ENCODE measurements at regions not wholly inside any gene's neighbourhood (a gene's known extent, or its start where the extent isn't known, plus 50 kb on each side); places are given as distances from the start of the nearest gene placed in this dataset.

DNA sequence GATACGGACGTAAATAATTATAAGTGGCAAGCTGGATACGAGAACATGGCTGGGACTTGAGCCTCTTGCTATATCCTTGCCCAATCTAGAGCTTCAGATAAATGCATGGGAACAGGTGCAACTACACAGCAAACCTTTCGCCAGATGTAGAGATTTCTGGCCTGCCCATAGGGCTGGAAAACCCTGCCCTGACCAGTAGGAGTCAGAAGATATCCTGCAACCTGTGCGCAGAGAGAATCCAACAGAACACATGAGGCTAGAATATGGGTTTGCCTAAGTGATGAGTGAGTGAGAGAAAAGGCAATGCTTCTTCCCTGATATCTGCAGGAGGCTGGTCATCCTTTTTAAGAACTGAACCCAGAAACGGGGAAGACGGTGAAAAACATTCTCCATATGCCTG, 805.3 kb upstream of the TENM3 start:
- no peak for DNase-seq (ENCODE audit: low read depth)
- no peak overlapping the region for H3K4me3 ChIP-seq (replicated peaks; ENCODE audit: low read depth, low read length)
- TF ChIP-seq, protein P1, sequence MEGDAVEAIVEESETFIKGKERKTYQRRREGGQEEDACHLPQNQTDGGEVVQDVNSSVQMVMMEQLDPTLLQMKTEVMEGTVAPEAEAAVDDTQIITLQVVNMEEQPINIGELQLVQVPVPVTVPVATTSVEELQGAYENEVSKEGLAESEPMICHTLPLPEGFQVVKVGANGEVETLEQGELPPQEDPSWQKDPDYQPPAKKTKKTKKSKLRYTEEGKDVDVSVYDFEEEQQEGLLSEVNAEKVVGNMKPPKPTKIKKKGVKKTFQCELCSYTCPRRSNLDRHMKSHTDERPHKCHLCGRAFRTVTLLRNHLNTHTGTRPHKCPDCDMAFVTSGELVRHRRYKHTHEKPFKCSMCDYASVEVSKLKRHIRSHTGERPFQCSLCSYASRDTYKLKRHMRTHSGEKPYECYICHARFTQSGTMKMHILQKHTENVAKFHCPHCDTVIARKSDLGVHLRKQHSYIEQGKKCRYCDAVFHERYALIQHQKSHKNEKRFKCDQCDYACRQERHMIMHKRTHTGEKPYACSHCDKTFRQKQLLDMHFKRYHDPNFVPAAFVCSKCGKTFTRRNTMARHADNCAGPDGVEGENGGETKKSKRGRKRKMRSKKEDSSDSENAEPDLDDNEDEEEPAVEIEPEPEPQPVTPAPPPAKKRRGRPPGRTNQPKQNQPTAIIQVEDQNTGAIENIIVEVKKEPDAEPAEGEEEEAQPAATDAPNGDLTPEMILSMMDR (IDR thresholded peaks at IDR 0.05; ENCODE audit: low read length, missing control alignments): no peak

GRCh38 chr4:181438641-181439040, 804.6 kb upstream of the TENM3 start:
- TF ChIP-seq, protein P1 (IDR thresholded peaks at IDR 0.05; ENCODE audit: low read length, missing control alignments): no peak

GRCh38 chr4:181443021-181443420, 800.2 kb upstream of the TENM3 start:
- no peak overlapping the region for H3K4me3 ChIP-seq (replicated peaks; ENCODE audit: low read depth, low read length)
- TF ChIP-seq, protein P1 (IDR thresholded peaks at IDR 0.05; ENCODE audit: low read length, missing control alignments): no peak
- DNase-seq (ENCODE audit: low read depth): no peak

More at GRCh38 chr4:181438641-181439040, 804.6 kb upstream of the TENM3 start:
- DNase-seq (ENCODE audit: low read depth): no peak
- no peak overlapping the region for H3K4me3 ChIP-seq (replicated peaks; ENCODE audit: low read depth, low read length)

DNA sequence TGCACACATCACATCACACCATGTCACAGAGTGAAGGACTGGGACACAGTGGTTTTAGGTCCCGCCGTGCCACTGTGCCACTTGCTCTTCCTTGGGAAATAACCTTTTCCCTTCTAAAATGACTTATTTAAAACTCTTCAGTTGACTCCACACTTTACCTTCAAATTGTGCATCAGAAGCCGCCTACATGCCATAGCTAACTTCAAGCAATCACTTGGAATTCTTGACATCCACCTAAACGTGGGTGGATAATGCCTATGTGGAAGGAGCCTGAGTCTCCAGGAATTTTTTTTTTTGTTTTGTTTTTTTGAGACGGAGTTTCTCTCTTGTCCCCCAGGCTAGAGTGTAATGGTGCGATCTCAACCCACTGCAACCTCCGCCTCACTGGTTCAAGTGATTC, 777.4 kb upstream of the TENM3 start:
- no peak overlapping the region for H3K4me3 ChIP-seq (replicated peaks; ENCODE audit: low read depth, low read length)
- DNase-seq (ENCODE audit: low read depth): no peak
- TF ChIP-seq, protein P1 (IDR thresholded peaks at IDR 0.05; ENCODE audit: low read length, missing control alignments): no peak

GRCh38 chr4:181468451-181468850, 774.8 kb upstream of the TENM3 start:
- no peak for DNase-seq (ENCODE audit: low read depth)
- H3K4me3 ChIP-seq (replicated peaks; ENCODE audit: low read depth, low read length): no peak overlapping the region
- TF ChIP-seq, protein P1 (IDR thresholded peaks at IDR 0.05; ENCODE audit: low read length, missing control alignments): no peak

- H3K4me3 ChIP-seq (replicated peaks; ENCODE audit: low read depth, low read length): no peak overlapping the region
- TF ChIP-seq, protein P1 (IDR thresholded peaks at IDR 0.05; ENCODE audit: low read length, missing control alignments): no peak
- no peak for DNase-seq (ENCODE audit: low read depth)
Observed at GRCh38 chr4:181470306-181470705, 772.9 kb upstream of the TENM3 start.

GRCh38 chr4:181475359-181475758, 767.8 kb upstream of the TENM3 start:
- TF ChIP-seq, protein P1 (IDR thresholded peaks at IDR 0.05; ENCODE audit: low read length, missing control alignments): no peak
- no peak for DNase-seq (ENCODE audit: low read depth)
- H3K4me3 ChIP-seq (replicated peaks; ENCODE audit: low read depth, low read length): no peak overlapping the region
